Caco-2 (cell line): ENCODE measurements at regions not wholly inside any gene's neighbourhood (a gene's known extent, or its start where the extent isn't known, plus 50 kb on each side); places are given as distances from the start of the nearest gene placed in this dataset.
"Not testable (repeated sequence)": the region's sequence is repeated elsewhere in the genome, so short reads cannot be mapped to it uniquely, and the experiment has no call there.

Source experiments
- BruUV-seq: library from RNA; stranded (reverse); fragments of 400-500 nt; replicated peaks from 2 replicates; lab custom pipeline; 2021; lab: Mats Ljungman, UMichigan
- CTCF ChIA-PET: fragments of 300-600 bp; sonication (Branson Sonifier 250); formaldehyde crosslinking; loops from one replicate; lab custom pipeline; 2022; ENCODE audit warnings: antibody characterized with exemption; lab: Charles Lee
- POLR2A ChIA-PET: fragments of 300-600 bp; sonication (Branson Sonifier 250); formaldehyde crosslinking; loops from one replicate; lab custom pipeline; 2022; ENCODE audit warnings: antibody characterized with exemption; lab: Charles Lee
- DNase-seq, 2 experiments: peaks; one replicate each; pipeline versions ENCODE4 v3.0.0 to v3.0.0-alpha.2; 2020 to 2022
- H3K27me3 ChIP-seq: replicated peaks from 2 replicates; pipeline ENCODE4 v1.6.0; 2011; ENCODE audit warnings: low read length; ENCODE audit not compliant: control insufficient read depth, insufficient read depth
- H3K36me3 ChIP-seq: 2 replicates; pipeline ENCODE4 v1.5.1; 2011; ENCODE audit warnings: low read length; ENCODE audit not compliant: control insufficient read depth, insufficient read depth
- H3K4me1 ChIP-seq: fragments of 250-450 bp; sonication (Bioruptor Pico); 2 replicates; pipeline ENCODE4 v1.5.1; 2020; ENCODE audit warnings: mild to moderate bottlenecking
- H3K4me3 ChIP-seq: 2 replicates; pipeline ENCODE4 v1.5.1; 2011; ENCODE audit warnings: low read depth, mild to moderate bottlenecking, control low read depth, low read length
- H3K9me3 ChIP-seq: fragments of 250-450 bp; sonication (Bioruptor Pico); 2 replicates; pipeline ENCODE4 v1.5.1; 2020; ENCODE audit warnings: mild to moderate bottlenecking, moderate library complexity
- H3K27ac Mint-ChIP-seq: one replicate; pipeline ENCODE4 v1.8.0; 2022; ENCODE audit warnings: mixed read lengths; ENCODE audit not compliant: unreplicated experiment
- H3K27me3 Mint-ChIP-seq: one replicate; pipeline ENCODE4 v1.8.0; 2022; ENCODE audit warnings: mixed read lengths; ENCODE audit not compliant: insufficient read depth, unreplicated experiment
- H3K36me3 Mint-ChIP-seq: one replicate; pipeline ENCODE4 v1.8.0; 2022; ENCODE audit warnings: mild to moderate bottlenecking, mixed read lengths; ENCODE audit not compliant: insufficient read depth, unreplicated experiment
- H3K4me1 Mint-ChIP-seq: one replicate; pipeline ENCODE4 v1.8.0; 2022; ENCODE audit warnings: low read depth, mixed read lengths; ENCODE audit not compliant: unreplicated experiment
- H3K4me3 Mint-ChIP-seq: one replicate; pipeline ENCODE4 v1.8.0; 2022; ENCODE audit warnings: mild to moderate bottlenecking, moderate library complexity, mixed read lengths; ENCODE audit not compliant: unreplicated experiment
- H3K9me3 Mint-ChIP-seq: one replicate; pipeline ENCODE4 v1.8.0; 2022; ENCODE audit warnings: mixed read lengths; ENCODE audit not compliant: unreplicated experiment
- CTCF ChIP-seq, 2 experiments: fragments of 200-600 bp in 1 of 2; IDR thresholded peaks; 1 replicate in 1 of 2; 2 replicates in 1 of 2; pipeline versions ENCODE4 v1.5.1 to v1.8.0; 2011 to 2022; ENCODE audit warnings: antibody characterized with exemption in 1 of 2, control low read depth in 1 of 2, inconsistent platforms in 1 of 2, low read depth in 1 of 2, low read length in 1 of 2, mild to moderate bottlenecking in 1 of 2, moderate library complexity in 1 of 2; ENCODE audit not compliant: insufficient read depth in 1 of 2, severe bottlenecking in 1 of 2, unreplicated experiment in 1 of 2
- intact Hi-C: fragments of 100-400 bp; cut with micrococcal nuclease; formaldehyde crosslinking; loops from one replicate; pipeline ENCODE4 v1.10.0; 2022; ENCODE audit not compliant: unreplicated experiment

GRCh38 chr6:167481307-167481926 lies 156.5 kb downstream of the TTLL2 start:
- intact Hi-C loops, result no loop called here
- Histone ChIP-seq H3K27me3 (no peaks in the 10 kb centered on the region), H3K4me3 (no peak overlapping the region), H3K36me3 (no peaks in the 10 kb centered on the region), H3K4me1 (peaks cover 17% of the 10 kb centered on the region), H3K9me3 (no peaks in the 10 kb centered on the region)
- BruUV-seq, result no TSS peak
- Mint-ChIP-seq H3K27me3 (no peaks in the 10 kb centered on the region), H3K4me3 (no peak overlapping the region), H3K27ac (no peak overlapping the region), H3K36me3 (no peaks in the 10 kb centered on the region), H3K9me3 (no peaks in the 10 kb centered on the region), H3K4me1 (peaks cover 27% of the 10 kb centered on the region)
- DNase-seq, result peak in 1 of 2 experiments; percentile 20
- ChIA-PET POLR2A (no interaction called here), CTCF (no interaction called here)
- no peak for TF ChIP-seq CTCF (IDR thresholded peaks at IDR 0.05; ENCODE audit: insufficient read depth in 1 of 2, low read depth in 1 of 2, low read length in 1 of 2, severe bottlenecking in 1 of 2, unreplicated experiment in 1 of 2)

GRCh38 chr6:167482801-167483200 lies 157.9 kb downstream of the TTLL2 start:
- BruUV-seq, H3K36me3 ChIP-seq, H3K4me3 ChIP-seq, intact Hi-C loops, H3K27me3 ChIP-seq, H3K27me3 Mint-ChIP-seq, H3K9me3 Mint-ChIP-seq, H3K27ac Mint-ChIP-seq, H3K9me3 ChIP-seq, H3K36me3 Mint-ChIP-seq, H3K4me3 Mint-ChIP-seq, POLR2A ChIA-PET, CTCF ChIA-PET, DNase-seq: not testable (repeated sequence)
- peaks cover 32% of the 10 kb centered on the region for H3K4me1 Mint-ChIP-seq
- H3K4me1 ChIP-seq, result peaks cover 17% of the 10 kb centered on the region

- no peak overlapping the region for H3K4me3 ChIP-seq
- H3K36me3 Mint-ChIP-seq, result no peaks in the 10 kb centered on the region
- no peaks in the 10 kb centered on the region for H3K9me3 ChIP-seq
- peaks cover 32% of the 10 kb centered on the region for H3K4me1 Mint-ChIP-seq
- H3K27me3 Mint-ChIP-seq, result no peaks in the 10 kb centered on the region
- TF ChIP-seq CTCF (IDR thresholded peaks at IDR 0.05; ENCODE audit: insufficient read depth in 1 of 2, low read depth in 1 of 2, low read length in 1 of 2, severe bottlenecking in 1 of 2, unreplicated experiment in 1 of 2), result peak; percentile 28 to 32
- H3K4me1 ChIP-seq, result peaks cover 17% of the 10 kb centered on the region
- no peaks in the 10 kb centered on the region for H3K9me3 Mint-ChIP-seq
- intact Hi-C loops, result loop anchor here (1.0 to 5.0 kb wide), 2 partner anchors 197 to 413 kb away; no protein-coding TSS in a partner anchor
- ChIA-PET POLR2A (no interaction called here), CTCF (no interaction called here)
- H3K27me3 ChIP-seq, result no peaks in the 10 kb centered on the region
- no peaks in the 10 kb centered on the region for H3K36me3 ChIP-seq
- no TSS peak for BruUV-seq
- no peak overlapping the region for H3K4me3 Mint-ChIP-seq
- H3K27ac Mint-ChIP-seq, result no peak overlapping the region
- DNase-seq, result peak in 1 of 2 experiments; percentile 46
Measured at GRCh38 chr6:167485186-167485978, 160.5 kb downstream of the TTLL2 start.
